Natural killer cell (primary cell): ENCODE measurements at regions not wholly inside any gene's neighbourhood (a gene's known extent, or its start where the extent isn't known, plus 50 kb on each side); places are given as distances from the start of the nearest gene placed in this dataset.

Source experiments
- ATAC-seq, 3 donors: fragments of 150-1000 bp in 2 of 3; fragments of 200-7000 bp in 1 of 3; cut with Tn5 transposase; 1 replicate in 1 of 3; 2 replicates in 2 of 3; pipeline ENCODE4 v1.10.0; 2021; ENCODE audit warnings: mild to moderate bottlenecking in 2 of 3, moderate library complexity in 2 of 3
- DNase-seq, 2 donors: peaks; one replicate each; pipeline versions ENCODE4 v3.0.0 to v3.0.0-alpha.2; 2013 to 2021; ENCODE audit warnings: mixed read lengths in 1 of 2
- H3K27ac ChIP-seq: one replicate; pipeline ENCODE4 v1.5.1; 2013; ENCODE audit warnings: mild to moderate bottlenecking, low read length
- H3K27me3 ChIP-seq: one replicate; pipeline ENCODE4 v1.6.1; 2013; ENCODE audit warnings: low read length; ENCODE audit not compliant: control insufficient read depth, insufficient read depth
- H3K36me3 ChIP-seq: one replicate; pipeline ENCODE4 v1.6.1; 2013; ENCODE audit warnings: low read length; ENCODE audit not compliant: control insufficient read depth, insufficient read depth
- H3K4me1 ChIP-seq: one replicate; pipeline ENCODE4 v1.6.1; 2013; ENCODE audit warnings: low read length; ENCODE audit not compliant: control insufficient read depth, insufficient read depth
- H3K4me3 ChIP-seq: one replicate; pipeline ENCODE4 v1.5.1; 2013; ENCODE audit warnings: low read length
- H3K9me3 ChIP-seq: one replicate; pipeline ENCODE4 v1.6.1; 2013; ENCODE audit warnings: low read length; ENCODE audit not compliant: control insufficient read depth, insufficient read depth
- H3K27ac Mint-ChIP-seq, 2 donors: one replicate each; pipeline ENCODE4 v1.8.0; 2022; ENCODE audit warnings: mild to moderate bottlenecking in 2 of 2, mixed read lengths in 2 of 2, moderate library complexity in 1 of 2
- H3K27me3 Mint-ChIP-seq, 2 donors: one replicate each; pipeline ENCODE4 v1.8.0; 2022; ENCODE audit warnings: low read depth in 2 of 2, mixed read lengths in 2 of 2
- H3K36me3 Mint-ChIP-seq: one replicate; pipeline ENCODE4 v1.8.0; 2022; ENCODE audit warnings: mixed read lengths
- H3K4me1 Mint-ChIP-seq, 2 donors: one replicate each; pipeline ENCODE4 v1.8.0; 2022; ENCODE audit warnings: mixed read lengths in 2 of 2
- H3K4me3 Mint-ChIP-seq: one replicate; pipeline ENCODE4 v1.8.0; 2022; ENCODE audit warnings: mild to moderate bottlenecking, moderate library complexity, mixed read lengths
- H3K9me3 Mint-ChIP-seq, 2 donors: one replicate each; pipeline ENCODE4 v1.8.0; 2022; ENCODE audit warnings: mixed read lengths in 2 of 2
- CTCF ChIP-seq: fragments of 200-600 bp; IDR thresholded peaks from one replicate; pipeline ENCODE4 v1.8.0; 2022; ENCODE audit warnings: antibody characterized with exemption
- WGBS: methylation state at CpG from one replicate; pipeline ENCODE4 v1.1.7; 2013; ENCODE audit warnings: missing lambda C conversion rate; ENCODE audit not compliant: insufficient coverage; 5-methylcytosine and 5-hydroxymethylcytosine counted together
- intact Hi-C: fragments of 100-400 bp; cut with micrococcal nuclease; formaldehyde crosslinking; loops from one replicate; pipeline ENCODE4 v1.14.2; 2022

GRCh38 chr9:86408121-86408520 lies 53.9 kb upstream of the TUT7 start:
- H3K27me3 ChIP-seq: no peaks in the 10 kb centered on the region
- no peaks in the 10 kb centered on the region for H3K36me3 ChIP-seq
- ATAC-seq (no peak), DNase-seq (no peak)
- H3K9me3 Mint-ChIP-seq: no peaks in the 10 kb centered on the region
- H3K27me3 Mint-ChIP-seq: peaks cover 8 to 30% of the 10 kb centered on the region in 2 donors
- intact Hi-C loops: no loop called here
- no peaks in the 10 kb centered on the region for H3K4me1 ChIP-seq
- H3K4me3 ChIP-seq: no peak overlapping the region
- H3K27ac ChIP-seq: no peak overlapping the region
- no peaks in the 10 kb centered on the region for H3K9me3 ChIP-seq
- H3K4me1 Mint-ChIP-seq: no peaks in the 10 kb centered on the region
- H3K27ac Mint-ChIP-seq: no peak overlapping the region
- WGBS: 80% methylated on average over 1 of the region's 1 CpG
- no peak for TF ChIP-seq CTCF
- H3K4me3 Mint-ChIP-seq: no peak overlapping the region
- H3K36me3 Mint-ChIP-seq: no peaks in the 10 kb centered on the region

- Mint-ChIP-seq H3K27ac (no peak overlapping the region), H3K4me1 (peaks cover 0 to 5% of the 10 kb centered on the region in 2 donors), H3K36me3 (no peaks in the 10 kb centered on the region), H3K27me3 (peaks cover 9 to 25% of the 10 kb centered on the region in 2 donors), H3K9me3 (no peaks in the 10 kb centered on the region), H3K4me3 (no peak overlapping the region)
- H3K4me3 ChIP-seq: no peak overlapping the region
- no peak for TF ChIP-seq CTCF
- DNase-seq (no peak), ATAC-seq (no peak)
- WGBS: 78% methylated on average over 3 of the region's 3 CpGs
- no peak overlapping the region for H3K27ac ChIP-seq
- intact Hi-C loops: no loop called here
- no peaks in the 10 kb centered on the region for H3K9me3 ChIP-seq
- H3K36me3 ChIP-seq: no peaks in the 10 kb centered on the region
- H3K4me1 ChIP-seq: no peaks in the 10 kb centered on the region
- H3K27me3 ChIP-seq: no peaks in the 10 kb centered on the region
Measured at GRCh38 chr9:86407022-86407421, 52.8 kb upstream of the TUT7 start.

- Mint-ChIP-seq H3K36me3 (no peaks in the 10 kb centered on the region), H3K27ac (no peak overlapping the region), H3K4me3 (no peak overlapping the region), H3K9me3 (no peaks in the 10 kb centered on the region), H3K4me1 (peaks cover 0 to 5% of the 10 kb centered on the region in 2 donors), H3K27me3 (peaks cover 9 to 22% of the 10 kb centered on the region in 2 donors)
- Histone ChIP-seq H3K4me1 (no peaks in the 10 kb centered on the region), H3K9me3 (no peaks in the 10 kb centered on the region), H3K27me3 (no peaks in the 10 kb centered on the region), H3K27ac (no peak overlapping the region), H3K4me3 (no peak overlapping the region), H3K36me3 (no peaks in the 10 kb centered on the region)
- ATAC-seq (no peak), DNase-seq (no peak)
- TF ChIP-seq CTCF: no peak
- WGBS: 85% methylated on average over 4 of the region's 4 CpGs
- intact Hi-C loops: no loop called here
Measured at GRCh38 chr9:86406366-86406765, 52.2 kb upstream of the TUT7 start.

- Mint-ChIP-seq H3K27ac (no peak overlapping the region), H3K9me3 (no peaks in the 10 kb centered on the region), H3K4me1 (peaks cover 0 to 5% of the 10 kb centered on the region in 2 donors), H3K27me3 (peaks cover 9 to 22% of the 10 kb centered on the region in 2 donors), H3K4me3 (no peak overlapping the region), H3K36me3 (no peaks in the 10 kb centered on the region)
- no peak for ATAC-seq
- H3K9me3 ChIP-seq: no peaks in the 10 kb centered on the region
- TF ChIP-seq CTCF: no peak
- no peak overlapping the region for H3K4me3 ChIP-seq
- H3K4me1 ChIP-seq: no peaks in the 10 kb centered on the region
- no peaks in the 10 kb centered on the region for H3K27me3 ChIP-seq
- WGBS: 48% methylated on average over 4 of the region's 4 CpGs
- DNase-seq: no peak
- H3K36me3 ChIP-seq: no peaks in the 10 kb centered on the region
- intact Hi-C loops: no loop called here
- H3K27ac ChIP-seq: no peak overlapping the region
Measured at GRCh38 chr9:86405926-86406325, 51.7 kb upstream of the TUT7 start.
